H1 (cell line): ENCODE measurements at regions not wholly inside any gene's neighbourhood (a gene's known extent, or its start where the extent isn't known, plus 50 kb on each side); places are given as distances from the start of the nearest gene placed in this dataset.

Experiments used
- CTCF ChIA-PET: fragments of 300-600 bp; sonication (Branson Sonifier 250); formaldehyde crosslinking; loops from one replicate; lab custom pipeline; 2021; ENCODE audit not compliant: partially characterized antibody; lab: Charles Lee
- POLR2A ChIA-PET: fragments of 300-600 bp; sonication (Branson Sonifier 250); formaldehyde crosslinking; loops from one replicate; lab custom pipeline; 2021; ENCODE audit warnings: inconsistent platforms; ENCODE audit not compliant: partially characterized antibody; lab: Charles Lee
- DNase-seq, 2 experiments: peaks; one replicate each; pipeline versions ENCODE4 v3.0.0 to v3.0.0-alpha.2; 2010 to 2022; ENCODE audit warnings: low spot score in 2 of 2, low read depth in 1 of 2, mixed read lengths in 1 of 2
- FAIRE-seq: peaks from 2 replicates; lab custom pipeline; 2011; peaks lifted over from hg19 to GRCh38; lab: Jason Lieb, UNC
- H2AFZ ChIP-seq: 2 replicates; pipeline ENCODE4 v1.8.1; 2012; ENCODE audit warnings: low read length, inconsistent platforms
- H2AK5ac ChIP-seq: 2 replicates; pipeline ENCODE4 v1.6.1; 2013; ENCODE audit warnings: low read depth, low read length
- H2BK120ac ChIP-seq: replicated peaks from 2 replicates; pipeline ENCODE3; 2013; ENCODE audit warnings: low read depth, low read length, inconsistent platforms
- H2BK12ac ChIP-seq: 2 replicates; pipeline ENCODE4 v1.6.1; 2013; ENCODE audit warnings: low read depth, low read length
- H2BK15ac ChIP-seq: 2 replicates; pipeline ENCODE4 v1.6.1; 2013; ENCODE audit warnings: low read length
- H2BK20ac ChIP-seq: 2 replicates; pipeline ENCODE4 v1.6.1; 2013; ENCODE audit warnings: low read length
- H2BK5ac ChIP-seq: 2 replicates; pipeline ENCODE4 v1.6.1; 2013; ENCODE audit warnings: low read depth, low read length
- H3K14ac ChIP-seq: 2 replicates; pipeline ENCODE4 v1.6.1; 2013; ENCODE audit warnings: inconsistent platforms; ENCODE audit not compliant: insufficient read length
- H3K18ac ChIP-seq: 2 replicates; pipeline ENCODE4 v1.6.1; 2013; ENCODE audit warnings: low read length; ENCODE audit errors: extremely low read depth
- H3K23ac ChIP-seq: 2 replicates; pipeline ENCODE4 v1.6.1; 2013; ENCODE audit warnings: inconsistent platforms; ENCODE audit not compliant: insufficient read length
- H3K23me2 ChIP-seq: 2 replicates; pipeline ENCODE4 v1.6.1; 2013; ENCODE audit warnings: low read depth, low read length
- H3K27ac ChIP-seq: 2 replicates; pipeline ENCODE4 v1.6.1; 2011; ENCODE audit warnings: low read depth, low read length, inconsistent platforms
- H3K27me3 ChIP-seq, 4 experiments: replicated peaks in 1 of 4; 1 replicate in 1 of 4; 2 replicates in 3 of 4; pipeline versions ENCODE4 v1.6.1 to v1.8.1; 2011 to 2013; ENCODE audit warnings: low read length in 3 of 4, mild to moderate bottlenecking in 3 of 4, inconsistent platforms in 2 of 4, mixed read lengths in 2 of 4, moderate library complexity in 1 of 4; ENCODE audit not compliant: control insufficient read depth in 3 of 4, insufficient read depth in 3 of 4; ENCODE audit errors: extremely low read depth in 1 of 4
- H3K36me3 ChIP-seq, 4 experiments: 2 replicates each; pipeline versions ENCODE4 v1.6.1 to v1.8.1; 2011 to 2013; ENCODE audit warnings: mild to moderate bottlenecking in 4 of 4, low read length in 3 of 4, moderate library complexity in 2 of 4, control low read depth in 1 of 4, inconsistent platforms in 1 of 4; ENCODE audit not compliant: insufficient read depth in 4 of 4, control insufficient read depth in 2 of 4
- H3K4ac ChIP-seq: replicated peaks from 2 replicates; pipeline ENCODE3; 2013; ENCODE audit warnings: low read length, low read depth, mixed read lengths, inconsistent platforms; ENCODE audit not compliant: insufficient read length
- H3K4me1 ChIP-seq, 4 experiments: replicated peaks in 1 of 4; 1 replicate in 1 of 4; 2 replicates in 3 of 4; pipeline versions ENCODE4 v1.6.1 to v1.8.1; 2011 to 2013; ENCODE audit warnings: low read length in 3 of 4, inconsistent platforms in 2 of 4, mixed read lengths in 1 of 4; ENCODE audit not compliant: insufficient read depth in 4 of 4, control insufficient read depth in 3 of 4
- H3K4me2 ChIP-seq, 2 experiments: 2 replicates each; pipeline versions ENCODE4 v1.6.1 to v1.8.1; 2011 to 2013; ENCODE audit warnings: low read depth in 2 of 2, low read length in 2 of 2, control low read depth in 1 of 2, inconsistent platforms in 1 of 2, mild to moderate bottlenecking in 1 of 2; ENCODE audit not compliant: insufficient read depth in 1 of 2
- H3K4me3 ChIP-seq, 4 experiments: fragments of 200-600, 300-600 bp in 1 of 4; sonication (generic), shearing (Covaris generic), sonication (Bioruptor Twin) in 1 of 4; 2 replicates each; pipeline versions ENCODE4 v1.5.1 to v1.8.1; 2011 to 2016; ENCODE audit warnings: low read length in 4 of 4, low read depth in 3 of 4, control low read depth in 2 of 4, inconsistent platforms in 2 of 4, mild to moderate bottlenecking in 2 of 4, mixed read lengths in 1 of 4, moderate library complexity in 1 of 4; ENCODE audit not compliant: insufficient read depth in 2 of 4; ENCODE audit errors: extremely low read depth in 1 of 4
- H3K56ac ChIP-seq: replicated peaks from 2 replicates; pipeline ENCODE3; 2013; ENCODE audit warnings: low read depth, mild to moderate bottlenecking, mixed read lengths, low read length, inconsistent platforms; ENCODE audit not compliant: insufficient read length
- H3K79me1 ChIP-seq: 2 replicates; pipeline ENCODE4 v1.6.1; 2013; ENCODE audit warnings: low read depth, low read length, control low read depth
- H3K79me2 ChIP-seq, 2 experiments: 2 replicates each; pipeline versions ENCODE4 v1.6.1 to v1.8.1; 2012 to 2013; ENCODE audit warnings: low read length in 2 of 2, mild to moderate bottlenecking in 2 of 2, inconsistent platforms in 1 of 2; ENCODE audit not compliant: insufficient read depth in 2 of 2, control insufficient read depth in 1 of 2
- H3K9ac ChIP-seq, 4 experiments: replicated peaks in 1 of 4; 1 replicate in 1 of 4; 2 replicates in 3 of 4; pipeline versions ENCODE4 v1.6.1 to v1.8.1; 2011 to 2013; ENCODE audit warnings: low read depth in 3 of 4, low read length in 3 of 4, control low read depth in 2 of 4, mild to moderate bottlenecking in 2 of 4, moderate library complexity in 2 of 4, inconsistent platforms in 1 of 4; ENCODE audit errors: extremely low read depth in 1 of 4
- H3K9me3 ChIP-seq, 2 experiments: 2 replicates each; pipeline versions ENCODE4 v1.6.1 to v1.8.1; 2012 to 2013; ENCODE audit warnings: mild to moderate bottlenecking in 2 of 2, moderate library complexity in 2 of 2, control low read depth in 1 of 2, inconsistent platforms in 1 of 2, low read depth in 1 of 2, low read length in 1 of 2, mixed read lengths in 1 of 2; ENCODE audit not compliant: insufficient read depth in 2 of 2
- H4K20me1 ChIP-seq, 2 experiments: replicated peaks in 1 of 2; 2 replicates each; pipeline versions ENCODE3 to v1.8.1; 2011 to 2013; ENCODE audit warnings: inconsistent platforms in 2 of 2, low read length in 2 of 2, mild to moderate bottlenecking in 1 of 2; ENCODE audit not compliant: insufficient read depth in 2 of 2, control insufficient read depth in 1 of 2
- H4K5ac ChIP-seq: 2 replicates; pipeline ENCODE4 v1.6.1; 2013; ENCODE audit warnings: low read length, low read depth, mixed read lengths, inconsistent platforms; ENCODE audit not compliant: insufficient read length
- H4K8ac ChIP-seq: 2 replicates; pipeline ENCODE4 v1.8.0; 2013; ENCODE audit warnings: mild to moderate bottlenecking, moderate library complexity, low read length, inconsistent platforms; ENCODE audit not compliant: insufficient read depth; ENCODE audit errors: extremely low read depth
- H4K91ac ChIP-seq: replicated peaks from 2 replicates; pipeline ENCODE3; 2013; ENCODE audit warnings: low read length, mixed read lengths, inconsistent platforms; ENCODE audit not compliant: insufficient read length
- BRCA1 ChIP-seq: IDR thresholded peaks from 2 replicates; pipeline ENCODE4 v1.6.1; 2012; ENCODE audit warnings: low read depth, low read length, improper control_type of control experiment
- CEBPB ChIP-seq: IDR thresholded peaks from 2 replicates; pipeline ENCODE4 v1.6.1; 2012; ENCODE audit warnings: low read depth, low read length
- CREB1 ChIP-seq: IDR thresholded peaks from 2 replicates; pipeline ENCODE4 v1.6.1; 2012; ENCODE audit warnings: inconsistent platforms
- EZH2 ChIP-seq: fragments of 200-600 bp; sonication (generic); IDR thresholded peaks from 2 replicates; pipeline ENCODE4 v1.7.1; 2012; ENCODE audit warnings: low read depth, mild to moderate bottlenecking, moderate library complexity, low read length, inconsistent platforms; ENCODE audit not compliant: severe bottlenecking
- GABPA ChIP-seq: IDR thresholded peaks from 2 replicates; pipeline ENCODE4 v1.6.1; 2011; ENCODE audit warnings: mild to moderate bottlenecking, low read length, moderate library complexity, borderline replicate concordance; ENCODE audit not compliant: insufficient read depth
- POU5F1 ChIP-seq: IDR thresholded peaks from 2 replicates; pipeline ENCODE4 v1.6.1; 2011; ENCODE audit warnings: low read depth, mild to moderate bottlenecking, low read length, moderate library complexity
- SP4 ChIP-seq: IDR thresholded peaks from 2 replicates; pipeline ENCODE4 v1.6.1; 2012; ENCODE audit warnings: low read length, inconsistent platforms
- SUZ12 ChIP-seq: fragments of 200-600 bp; sonication (generic); IDR thresholded peaks from 2 replicates; pipeline ENCODE4 v1.6.1; 2012; ENCODE audit warnings: mild to moderate bottlenecking, inconsistent platforms, low read length, moderate library complexity, mixed read lengths
- TCF12 ChIP-seq: IDR thresholded peaks from 2 replicates; pipeline ENCODE4 v1.6.1; 2011; ENCODE audit warnings: low read depth, mild to moderate bottlenecking, low read length
- WGBS, 2 experiments: shearing (Covaris generic) in 1 of 2; methylation state at CpG; one replicate each; pipeline versions ENCODE4 v1.1.6 to v1.1.7; 2013 to 2015; ENCODE audit warnings: low lambda C conversion rate in 2 of 2, mixed read lengths in 2 of 2, inconsistent platforms in 1 of 2, low coverage in 1 of 2, missing lambda C conversion rate in 1 of 2; ENCODE audit not compliant: insufficient replicate concordance in 2 of 2, insufficient coverage in 1 of 2, insufficient read length in 1 of 2; ENCODE audit errors: extremely low coverage in 1 of 2, missing lambda C conversion rate in 1 of 2; 5-methylcytosine and 5-hydroxymethylcytosine counted together
- TF ChIP-seq, protein P1 (sequence below): IDR thresholded peaks from 2 replicates; pipeline ENCODE4 v1.6.1; 2012; ENCODE audit warnings: inconsistent platforms

DNA sequence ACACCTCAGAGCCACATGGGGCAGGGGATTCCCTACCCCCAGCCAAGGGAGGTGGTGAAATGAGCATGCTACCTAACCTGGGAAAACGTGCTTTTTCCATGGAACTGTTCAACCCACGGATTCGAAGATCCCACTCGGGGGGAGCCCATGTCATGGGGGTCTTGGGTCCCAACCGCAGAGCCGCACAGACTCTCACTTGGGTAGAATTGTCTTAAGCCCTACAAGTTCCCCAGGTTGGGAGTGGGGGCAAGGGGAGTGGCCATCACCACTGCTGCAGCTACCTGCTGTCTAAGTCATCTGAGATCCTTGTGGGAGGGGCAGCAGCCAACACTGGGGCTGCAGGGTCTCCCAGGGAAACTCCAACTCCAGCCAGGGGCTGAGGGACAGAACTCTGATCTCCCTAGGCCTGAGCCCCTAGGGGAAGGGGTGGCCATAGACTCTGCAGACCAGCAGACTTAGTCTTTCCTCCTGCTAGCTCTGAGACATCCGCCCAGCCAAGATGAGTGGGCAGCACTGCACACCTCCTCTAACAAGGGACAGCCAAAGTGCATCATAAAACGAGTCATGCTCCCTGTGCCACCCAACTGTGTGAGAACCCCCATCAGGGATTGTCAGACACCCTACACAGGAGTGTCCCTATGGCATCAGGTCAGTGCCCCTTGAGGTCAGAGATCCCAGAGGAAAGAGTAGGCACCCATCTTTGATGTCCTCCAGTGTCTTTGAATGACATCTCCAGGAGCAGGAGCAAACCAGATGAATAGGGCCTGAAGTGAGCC lies 610.4 kb upstream of the SLITRK6 start:
- Histone ChIP-seq H3K4me1 (peaks cover 0 to 4% (median 1%) of the 10 kb centered on the region in 4 experiments; a peak in 1 of 7 replicates), H3K36me3 (no peaks in the 10 kb centered on the region), H3K23ac (no peak overlapping the region), H2BK5ac (no peak overlapping the region), H3K4me3 (no peak overlapping the region), H4K8ac (no peak overlapping the region; the same call in 1 of the 2 replicates), H3K56ac (no peak overlapping the region), H3K9ac (no peak overlapping the region), H2AFZ (no peak overlapping the region), H4K91ac (no peak overlapping the region), H3K4me2 (no peak overlapping the region), H3K79me1 (no peaks in the 10 kb centered on the region), H3K79me2 (no peaks in the 10 kb centered on the region), H2BK15ac (no peak overlapping the region), H3K18ac (no peak overlapping the region), H3K27ac (no peak overlapping the region), H2BK20ac (no peak overlapping the region), H3K4ac (no peak overlapping the region), H3K9me3 (no peaks in the 10 kb centered on the region), H2BK12ac (no peak overlapping the region), H2AK5ac (no peak overlapping the region), H3K27me3 (no peaks in the 10 kb centered on the region), H4K5ac (no peak overlapping the region), H4K20me1 (no peaks in the 10 kb centered on the region), H3K23me2 (no peaks in the 10 kb centered on the region), H2BK120ac (no peak overlapping the region), H3K14ac (no peak overlapping the region)
- POLR2A ChIA-PET: no interaction called here
- DNase-seq (no peak), FAIRE-seq (no peak)
- CTCF ChIA-PET: no interaction called here
- WGBS, 2 experiments: 93% methylated on average over 8 of the region's 8 CpGs; no CpG with 5 or more reads in 1 of the 2 experiments
- TF ChIP-seq SP4 (no peak), POU5F1 (no peak), BRCA1 (no peak), TCF12 (no peak), SUZ12 (no peak), GABPA (no peak), CREB1 (no peak), EZH2 (no peak), CEBPB (no peak)
- TF ChIP-seq, protein P1, sequence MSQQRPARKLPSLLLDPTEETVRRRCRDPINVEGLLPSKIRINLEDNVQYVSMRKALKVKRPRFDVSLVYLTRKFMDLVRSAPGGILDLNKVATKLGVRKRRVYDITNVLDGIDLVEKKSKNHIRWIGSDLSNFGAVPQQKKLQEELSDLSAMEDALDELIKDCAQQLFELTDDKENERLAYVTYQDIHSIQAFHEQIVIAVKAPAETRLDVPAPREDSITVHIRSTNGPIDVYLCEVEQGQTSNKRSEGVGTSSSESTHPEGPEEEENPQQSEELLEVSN: no peak
